MM.1S (cell line): ENCODE measurements at regions not wholly inside any gene's neighbourhood (a gene's known extent, or its start where the extent isn't known, plus 50 kb on each side); places are given as distances from the start of the nearest gene placed in this dataset.
"Not testable (repeated sequence)": the region's sequence is repeated elsewhere in the genome, so short reads cannot be mapped to it uniquely, and the experiment has no call there.

Source experiments
- DNase-seq: peaks from one replicate; pipeline ENCODE4 v3.0.0-alpha.2; 2015
- H2AFZ ChIP-seq: fragments of 300-600 bp; sonication (generic); 2 replicates; pipeline ENCODE4 v1.6.0; 2016; ENCODE audit warnings: antibody characterized with exemption, low read length
- H3F3A ChIP-seq: fragments of 300-600 bp; sonication (generic); 2 replicates; pipeline ENCODE4 v1.6.1; 2016; ENCODE audit warnings: mild to moderate bottlenecking, antibody characterized with exemption, low read length, moderate library complexity, mixed read lengths; ENCODE audit not compliant: insufficient read depth
- H3K27ac ChIP-seq: fragments of 300-600 bp; sonication (generic); 2 replicates; pipeline ENCODE4 v1.5.1; 2016; ENCODE audit warnings: mild to moderate bottlenecking, low read length
- H3K27me3 ChIP-seq: fragments of 300-600 bp; sonication (generic); replicated peaks from 2 replicates; pipeline ENCODE4 v1.6.0; 2016; ENCODE audit warnings: low read length; ENCODE audit not compliant: insufficient read depth
- H3K36me3 ChIP-seq: fragments of 300-600 bp; sonication (generic); replicated peaks from 2 replicates; pipeline ENCODE4 v1.6.1; 2016; ENCODE audit warnings: mild to moderate bottlenecking, low read length, mixed read lengths; ENCODE audit not compliant: insufficient read depth
- H3K4me1 ChIP-seq: fragments of 300-600 bp; sonication (generic); 2 replicates; pipeline ENCODE4 v1.6.1; 2016; ENCODE audit warnings: low read length, mixed read lengths
- H3K4me2 ChIP-seq: fragments of 300-600 bp; sonication (generic); 2 replicates; pipeline ENCODE4 v1.6.0; 2016; ENCODE audit warnings: low read depth, low read length
- H3K4me3 ChIP-seq: fragments of 300-600 bp; sonication (generic); 2 replicates; pipeline ENCODE4 v1.5.1; 2016; ENCODE audit warnings: low read length, mixed read lengths
- H3K79me2 ChIP-seq: fragments of 300-600 bp; sonication (generic); 2 replicates; pipeline ENCODE4 v1.6.1; 2016; ENCODE audit warnings: mixed run types, low read length, mixed read lengths
- H3K9ac ChIP-seq: fragments of 300-600 bp; sonication (generic); 2 replicates; pipeline ENCODE4 v1.6.1; 2016; ENCODE audit warnings: low read length, mixed read lengths
- H3K9me2 ChIP-seq: fragments of 300-600 bp; sonication (generic); replicated peaks from 2 replicates; pipeline ENCODE4 v1.6.1; 2016; ENCODE audit warnings: mild to moderate bottlenecking, low read length, mixed read lengths; ENCODE audit not compliant: insufficient read depth
- H3K9me3 ChIP-seq: fragments of 300-600 bp; sonication (generic); replicated peaks from 2 replicates; pipeline ENCODE4 v1.6.1; 2016; ENCODE audit warnings: mild to moderate bottlenecking, low read length, mixed read lengths; ENCODE audit not compliant: insufficient read depth
- H4K20me1 ChIP-seq: fragments of 300-600 bp; sonication (generic); 2 replicates; pipeline ENCODE4 v1.6.1; 2016; ENCODE audit warnings: mild to moderate bottlenecking, low read length, moderate library complexity, mixed read lengths; ENCODE audit not compliant: insufficient read depth
- EZH2 ChIP-seq: fragments of 300-600 bp; sonication (generic); optimal IDR thresholded peaks from 2 replicates; pipeline ENCODE3; 2017; ENCODE audit warnings: low read depth, mild to moderate bottlenecking, antibody characterized with exemption, low read length, mixed read lengths
- EZH2phosphoT487 ChIP-seq: fragments of 300-600 bp; sonication (generic); IDR thresholded peaks from 2 replicates; pipeline ENCODE4 v1.6.1; 2018; ENCODE audit warnings: antibody characterized with exemption, low read length
- TF ChIP-seq, protein P1 (sequence below): fragments of 300-600 bp; sonication (generic); IDR thresholded peaks from 2 replicates; pipeline ENCODE4 v1.5.1; 2016; ENCODE audit warnings: antibody characterized with exemption, low read length, mixed read lengths

DNA sequence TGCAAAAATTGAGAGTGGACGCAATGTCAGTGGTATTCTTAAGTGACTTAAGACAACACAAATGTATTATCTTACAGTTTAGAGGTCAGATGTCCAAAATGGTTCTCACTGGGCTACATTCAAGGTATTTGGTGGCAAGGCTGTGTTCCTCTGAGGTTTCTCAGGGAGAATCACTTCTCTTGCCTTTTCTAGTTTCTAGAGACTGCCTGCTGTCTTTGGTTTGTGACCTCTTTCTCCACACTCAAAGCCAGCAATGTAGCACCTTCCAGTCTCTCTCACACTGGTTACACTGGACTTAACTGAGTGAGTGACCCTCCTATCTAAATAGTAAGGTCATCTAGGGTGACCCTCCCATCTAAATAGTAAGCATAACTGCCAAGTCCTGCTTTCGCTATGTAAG lies 613.2 kb upstream of the COBL start:
- H3K27me3 ChIP-seq = no peaks in the 10 kb centered on the region
- H3K4me2 ChIP-seq = no peak overlapping the region
- H3K9ac ChIP-seq = no peak overlapping the region
- H3K9me3 ChIP-seq = no peaks in the 10 kb centered on the region
- no peak overlapping the region for H3K27ac ChIP-seq
- H4K20me1 ChIP-seq = no peaks in the 10 kb centered on the region
- no peaks in the 10 kb centered on the region for H3K36me3 ChIP-seq
- H3K79me2 ChIP-seq = no peaks in the 10 kb centered on the region
- H3F3A ChIP-seq = no peaks in the 10 kb centered on the region
- DNase-seq = no peak
- no peak overlapping the region for H2AFZ ChIP-seq
- TF ChIP-seq EZH2 (no peak), EZH2phosphoT487 (no peak)
- TF ChIP-seq, protein P1, sequence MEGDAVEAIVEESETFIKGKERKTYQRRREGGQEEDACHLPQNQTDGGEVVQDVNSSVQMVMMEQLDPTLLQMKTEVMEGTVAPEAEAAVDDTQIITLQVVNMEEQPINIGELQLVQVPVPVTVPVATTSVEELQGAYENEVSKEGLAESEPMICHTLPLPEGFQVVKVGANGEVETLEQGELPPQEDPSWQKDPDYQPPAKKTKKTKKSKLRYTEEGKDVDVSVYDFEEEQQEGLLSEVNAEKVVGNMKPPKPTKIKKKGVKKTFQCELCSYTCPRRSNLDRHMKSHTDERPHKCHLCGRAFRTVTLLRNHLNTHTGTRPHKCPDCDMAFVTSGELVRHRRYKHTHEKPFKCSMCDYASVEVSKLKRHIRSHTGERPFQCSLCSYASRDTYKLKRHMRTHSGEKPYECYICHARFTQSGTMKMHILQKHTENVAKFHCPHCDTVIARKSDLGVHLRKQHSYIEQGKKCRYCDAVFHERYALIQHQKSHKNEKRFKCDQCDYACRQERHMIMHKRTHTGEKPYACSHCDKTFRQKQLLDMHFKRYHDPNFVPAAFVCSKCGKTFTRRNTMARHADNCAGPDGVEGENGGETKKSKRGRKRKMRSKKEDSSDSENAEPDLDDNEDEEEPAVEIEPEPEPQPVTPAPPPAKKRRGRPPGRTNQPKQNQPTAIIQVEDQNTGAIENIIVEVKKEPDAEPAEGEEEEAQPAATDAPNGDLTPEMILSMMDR = no peak
- H3K4me1 ChIP-seq = peaks cover 8% of the 10 kb centered on the region; the same call in 1 of the 2 replicates
- no peaks in the 10 kb centered on the region for H3K9me2 ChIP-seq
- no peak overlapping the region for H3K4me3 ChIP-seq

DNA sequence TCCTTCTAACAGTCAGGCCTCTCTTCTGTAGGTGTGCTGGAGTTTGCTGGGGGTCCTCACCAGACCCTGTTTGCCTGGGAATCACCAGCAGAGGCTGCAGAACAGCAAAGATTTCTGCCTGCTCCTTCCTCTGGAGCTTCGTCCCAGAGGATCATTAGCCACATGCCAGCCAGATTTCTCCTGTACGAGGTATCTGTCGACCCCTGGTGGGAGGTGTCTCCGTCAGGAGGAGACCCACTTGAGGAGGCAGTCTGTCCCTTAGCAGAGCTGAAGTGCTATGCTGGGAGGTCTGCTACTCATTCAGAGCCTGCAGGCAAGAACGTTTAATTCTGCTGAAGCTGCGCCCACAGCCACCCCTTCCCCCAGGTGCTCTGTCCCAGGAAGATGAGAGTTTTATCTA lies 611.1 kb upstream of the COBL start:
- no peaks in the 10 kb centered on the region for H3F3A ChIP-seq
- H3K4me2 ChIP-seq = no peak overlapping the region
- no peaks in the 10 kb centered on the region for H3K9me3 ChIP-seq
- TF ChIP-seq EZH2phosphoT487 (no peak), EZH2 (no peak)
- TF ChIP-seq, protein P1 = no peak
- H2AFZ ChIP-seq = no peak overlapping the region
- H3K9ac ChIP-seq = no peak overlapping the region
- no peaks in the 10 kb centered on the region for H3K27me3 ChIP-seq
- no peaks in the 10 kb centered on the region for H4K20me1 ChIP-seq
- no peak for DNase-seq
- H3K9me2 ChIP-seq = no peaks in the 10 kb centered on the region
- H3K36me3 ChIP-seq = no peaks in the 10 kb centered on the region
- peaks cover 10% of the 10 kb centered on the region; the same call in 1 of the 2 replicates for H3K4me1 ChIP-seq
- H3K79me2 ChIP-seq = no peaks in the 10 kb centered on the region
- H3K4me3 ChIP-seq = no peak overlapping the region
- H3K27ac ChIP-seq = no peak overlapping the region

DNA sequence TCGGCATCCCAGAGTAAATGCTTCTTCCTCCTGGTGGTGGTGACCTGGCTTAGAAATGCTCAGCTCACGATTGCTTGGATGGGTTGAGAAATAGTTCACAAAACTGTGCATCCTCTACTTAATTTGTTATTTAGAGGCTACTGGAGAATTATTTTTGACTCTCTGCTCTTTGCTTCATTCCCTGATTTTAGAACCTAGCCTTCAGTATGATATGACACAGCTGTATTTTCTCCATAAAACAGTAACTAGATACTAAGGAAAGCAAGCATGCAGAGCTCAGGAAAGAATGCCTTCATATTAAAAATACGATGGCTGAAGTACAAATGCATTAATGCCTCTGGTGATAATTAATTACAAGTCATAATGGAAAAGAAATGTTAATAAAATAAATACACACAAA lies 602.0 kb upstream of the COBL start:
- Histone ChIP-seq H3K9me2 (no peaks in the 10 kb centered on the region), H2AFZ (no peak overlapping the region), H3K36me3 (no peaks in the 10 kb centered on the region), H3K4me3 (no peak overlapping the region), H3K27me3 (no peaks in the 10 kb centered on the region), H3K4me1 (peaks cover 3% of the 10 kb centered on the region; the same call in 1 of the 2 replicates), H4K20me1 (no peaks in the 10 kb centered on the region), H3K9me3 (no peaks in the 10 kb centered on the region), H3K9ac (no peak overlapping the region), H3K27ac (no peak overlapping the region), H3K4me2 (no peak overlapping the region), H3K79me2 (no peaks in the 10 kb centered on the region), H3F3A (no peaks in the 10 kb centered on the region)
- TF ChIP-seq, protein P1 = no peak
- TF ChIP-seq EZH2 = no peak
- TF ChIP-seq EZH2phosphoT487 = no peak
- DNase-seq = no peak

DNA sequence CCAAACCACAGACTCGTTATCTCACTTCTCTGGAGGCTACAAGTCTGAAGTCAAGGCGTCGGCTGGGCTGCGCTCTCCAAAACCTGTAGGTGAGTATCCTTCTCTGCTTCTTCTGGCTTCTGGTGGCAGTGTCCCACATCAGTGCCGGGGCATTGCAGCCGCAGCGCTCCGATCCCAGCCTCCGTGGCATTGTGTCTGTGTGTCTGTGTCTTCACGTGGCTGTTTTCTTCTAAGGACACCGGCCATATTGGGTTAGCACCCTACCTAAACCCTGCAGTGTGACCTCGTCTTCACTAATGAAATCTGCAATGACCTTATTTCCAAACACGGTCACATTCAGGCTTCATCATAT lies 584.9 kb upstream of the COBL start:
- no peaks in the 10 kb centered on the region for H3K9me2 ChIP-seq
- H3K4me2 ChIP-seq = no peak overlapping the region
- no peaks in the 10 kb centered on the region for H3K79me2 ChIP-seq
- TF ChIP-seq, protein P1 = no peak
- TF ChIP-seq EZH2phosphoT487 = no peak
- no peak for TF ChIP-seq EZH2
- no peak overlapping the region for H3K4me3 ChIP-seq
- H3K9ac ChIP-seq = no peak overlapping the region
- no peaks in the 10 kb centered on the region for H3K27me3 ChIP-seq
- no peaks in the 10 kb centered on the region for H3K4me1 ChIP-seq
- DNase-seq = no peak
- H2AFZ ChIP-seq = no peak overlapping the region
- no peaks in the 10 kb centered on the region for H3F3A ChIP-seq
- H4K20me1 ChIP-seq = no peaks in the 10 kb centered on the region
- H3K27ac ChIP-seq = no peak overlapping the region
- no peaks in the 10 kb centered on the region for H3K9me3 ChIP-seq
- no peaks in the 10 kb centered on the region for H3K36me3 ChIP-seq

DNA sequence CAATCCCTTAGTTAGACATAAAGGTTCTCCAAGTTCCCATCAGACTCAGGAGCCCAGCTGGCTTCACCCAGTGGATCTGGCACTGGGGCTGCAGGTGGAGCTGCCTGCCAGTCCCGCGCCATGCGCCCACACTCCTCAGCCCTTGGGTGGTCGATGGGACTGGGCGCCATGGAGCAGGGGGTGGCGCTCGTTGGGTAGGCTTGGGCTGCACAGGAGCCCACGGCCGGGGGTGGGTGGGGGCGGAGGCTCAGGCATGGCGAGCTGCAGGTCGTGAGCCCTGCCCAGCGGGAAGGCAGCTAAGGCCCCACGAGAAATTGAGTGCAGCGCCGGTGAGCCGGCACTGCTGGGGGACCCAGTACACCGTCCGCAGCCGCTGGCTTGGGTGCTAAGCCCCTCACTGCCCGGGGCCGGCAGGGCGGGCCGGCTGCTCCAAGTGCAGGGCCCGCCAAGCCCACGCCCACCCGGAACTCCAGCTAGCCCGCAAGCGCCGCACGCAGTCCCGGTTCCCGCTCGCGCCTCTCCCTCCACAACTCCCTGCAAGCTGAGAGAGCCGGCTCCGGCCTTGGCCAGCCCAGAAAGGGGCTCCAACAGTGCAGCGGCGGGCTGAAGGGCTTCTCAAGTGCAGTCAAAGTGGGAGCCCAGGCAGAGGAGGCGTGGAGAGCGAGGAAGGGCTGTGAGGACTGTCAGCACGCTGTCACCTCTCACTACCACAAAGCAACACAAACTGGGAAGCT lies 584.3 kb upstream of the COBL start:
- not testable (repeated sequence) for H3K4me3 ChIP-seq, H3K9me3 ChIP-seq, H3K9me2 ChIP-seq, H3K27me3 ChIP-seq, H3K4me1 ChIP-seq, H3K79me2 ChIP-seq, H3K27ac ChIP-seq, H3F3A ChIP-seq, H4K20me1 ChIP-seq, H3K36me3 ChIP-seq, H3K4me2 ChIP-seq, H2AFZ ChIP-seq, DNase-seq, H3K9ac ChIP-seq
